Glutamatergic neuron (in vitro differentiated cells): ENCODE measurements at regions not wholly inside any gene's neighbourhood (a gene's known extent, or its start where the extent isn't known, plus 50 kb on each side); places are given as distances from the start of the nearest gene placed in this dataset.

Experiments used
- DNase-seq: peaks from one replicate; pipeline ENCODE4 v3.0.0; 2022
- H3K27ac Mint-ChIP-seq: one replicate; pipeline ENCODE4 v1.8.0; 2020; ENCODE audit warnings: mild to moderate bottlenecking, mixed read lengths, inconsistent platforms; ENCODE audit not compliant: unreplicated experiment
- H3K27me3 Mint-ChIP-seq: one replicate; pipeline ENCODE4 v1.8.0; 2020; ENCODE audit warnings: mild to moderate bottlenecking, moderate library complexity, mixed read lengths, inconsistent platforms; ENCODE audit not compliant: unreplicated experiment
- H3K36me3 Mint-ChIP-seq: one replicate; pipeline ENCODE4 v1.8.0; 2020; ENCODE audit warnings: mild to moderate bottlenecking, mixed read lengths, inconsistent platforms; ENCODE audit not compliant: unreplicated experiment
- H3K4me1 Mint-ChIP-seq: one replicate; pipeline ENCODE4 v1.8.0; 2020; ENCODE audit warnings: mild to moderate bottlenecking, low read depth, mixed read lengths, inconsistent platforms; ENCODE audit not compliant: unreplicated experiment
- H3K4me3 Mint-ChIP-seq: one replicate; pipeline ENCODE4 v1.8.0; 2020; ENCODE audit warnings: mild to moderate bottlenecking, mixed read lengths, inconsistent platforms; ENCODE audit not compliant: unreplicated experiment
- H3K9me3 Mint-ChIP-seq: one replicate; pipeline ENCODE4 v1.8.0; 2020; ENCODE audit warnings: mild to moderate bottlenecking, moderate library complexity, mixed read lengths, inconsistent platforms; ENCODE audit not compliant: unreplicated experiment
- TF ChIP-seq, protein P1 (sequence below): fragments of 200-600 bp; sonication (generic); IDR thresholded peaks from one replicate; pipeline ENCODE4 v1.5.0; 2021; ENCODE audit not compliant: partially characterized antibody, unreplicated experiment

DNA sequence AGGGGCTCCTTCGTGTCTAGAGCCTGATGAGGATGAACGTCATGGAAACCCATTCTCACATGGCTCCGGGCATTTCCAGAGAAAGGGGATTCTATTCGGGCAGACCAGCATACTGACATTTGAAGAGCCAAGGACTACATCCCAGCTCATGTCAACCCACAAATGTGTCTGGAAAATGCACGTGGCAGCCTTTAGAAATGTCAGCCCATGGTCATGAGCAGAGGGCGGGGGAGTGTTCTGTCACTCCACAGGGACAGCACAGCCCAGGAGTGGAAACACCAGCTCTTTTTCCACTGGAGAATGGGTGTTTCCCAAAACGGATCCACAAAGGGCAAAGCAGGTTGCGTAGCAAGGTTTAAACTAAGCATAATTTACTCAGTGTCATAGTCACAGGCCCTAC is 207.0 kb downstream of the BCOR start:
- Mint-ChIP-seq H3K36me3 (no peaks in the 10 kb centered on the region), H3K4me1 (peaks cover 5% of the 10 kb centered on the region), H3K27me3 (peaks cover 3% of the 10 kb centered on the region), H3K9me3 (no peaks in the 10 kb centered on the region), H3K4me3 (no peak overlapping the region), H3K27ac (no peak overlapping the region)
- TF ChIP-seq, protein P1, sequence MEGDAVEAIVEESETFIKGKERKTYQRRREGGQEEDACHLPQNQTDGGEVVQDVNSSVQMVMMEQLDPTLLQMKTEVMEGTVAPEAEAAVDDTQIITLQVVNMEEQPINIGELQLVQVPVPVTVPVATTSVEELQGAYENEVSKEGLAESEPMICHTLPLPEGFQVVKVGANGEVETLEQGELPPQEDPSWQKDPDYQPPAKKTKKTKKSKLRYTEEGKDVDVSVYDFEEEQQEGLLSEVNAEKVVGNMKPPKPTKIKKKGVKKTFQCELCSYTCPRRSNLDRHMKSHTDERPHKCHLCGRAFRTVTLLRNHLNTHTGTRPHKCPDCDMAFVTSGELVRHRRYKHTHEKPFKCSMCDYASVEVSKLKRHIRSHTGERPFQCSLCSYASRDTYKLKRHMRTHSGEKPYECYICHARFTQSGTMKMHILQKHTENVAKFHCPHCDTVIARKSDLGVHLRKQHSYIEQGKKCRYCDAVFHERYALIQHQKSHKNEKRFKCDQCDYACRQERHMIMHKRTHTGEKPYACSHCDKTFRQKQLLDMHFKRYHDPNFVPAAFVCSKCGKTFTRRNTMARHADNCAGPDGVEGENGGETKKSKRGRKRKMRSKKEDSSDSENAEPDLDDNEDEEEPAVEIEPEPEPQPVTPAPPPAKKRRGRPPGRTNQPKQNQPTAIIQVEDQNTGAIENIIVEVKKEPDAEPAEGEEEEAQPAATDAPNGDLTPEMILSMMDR, result no peak
- no peak for DNase-seq

DNA sequence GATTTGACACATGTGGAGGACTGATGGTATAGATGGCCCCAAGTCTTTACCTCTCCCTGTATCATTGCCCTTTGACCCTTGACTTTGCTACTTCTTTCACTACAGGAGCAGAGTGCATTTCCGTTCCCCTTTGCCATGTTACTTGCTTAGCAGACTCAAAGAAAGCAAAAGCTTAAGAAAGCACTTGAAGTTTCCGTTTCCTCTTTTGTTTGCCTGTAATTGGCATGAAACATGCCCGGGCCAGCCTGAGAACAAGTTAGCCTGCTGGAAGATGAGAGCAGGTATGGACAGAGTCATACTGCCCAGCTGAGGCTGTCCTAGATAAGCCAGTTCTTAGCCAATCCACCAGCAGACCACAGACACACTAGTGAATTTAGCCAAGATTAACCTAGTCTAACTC is 206.0 kb downstream of the BCOR start:
- Mint-ChIP-seq H3K27me3 (peaks cover 3% of the 10 kb centered on the region), H3K9me3 (peaks cover 4% of the 10 kb centered on the region), H3K4me3 (no peak overlapping the region), H3K36me3 (no peaks in the 10 kb centered on the region), H3K4me1 (peaks cover 8% of the 10 kb centered on the region), H3K27ac (no peak overlapping the region)
- DNase-seq, result no peak
- TF ChIP-seq, protein P1, result no peak

DNA sequence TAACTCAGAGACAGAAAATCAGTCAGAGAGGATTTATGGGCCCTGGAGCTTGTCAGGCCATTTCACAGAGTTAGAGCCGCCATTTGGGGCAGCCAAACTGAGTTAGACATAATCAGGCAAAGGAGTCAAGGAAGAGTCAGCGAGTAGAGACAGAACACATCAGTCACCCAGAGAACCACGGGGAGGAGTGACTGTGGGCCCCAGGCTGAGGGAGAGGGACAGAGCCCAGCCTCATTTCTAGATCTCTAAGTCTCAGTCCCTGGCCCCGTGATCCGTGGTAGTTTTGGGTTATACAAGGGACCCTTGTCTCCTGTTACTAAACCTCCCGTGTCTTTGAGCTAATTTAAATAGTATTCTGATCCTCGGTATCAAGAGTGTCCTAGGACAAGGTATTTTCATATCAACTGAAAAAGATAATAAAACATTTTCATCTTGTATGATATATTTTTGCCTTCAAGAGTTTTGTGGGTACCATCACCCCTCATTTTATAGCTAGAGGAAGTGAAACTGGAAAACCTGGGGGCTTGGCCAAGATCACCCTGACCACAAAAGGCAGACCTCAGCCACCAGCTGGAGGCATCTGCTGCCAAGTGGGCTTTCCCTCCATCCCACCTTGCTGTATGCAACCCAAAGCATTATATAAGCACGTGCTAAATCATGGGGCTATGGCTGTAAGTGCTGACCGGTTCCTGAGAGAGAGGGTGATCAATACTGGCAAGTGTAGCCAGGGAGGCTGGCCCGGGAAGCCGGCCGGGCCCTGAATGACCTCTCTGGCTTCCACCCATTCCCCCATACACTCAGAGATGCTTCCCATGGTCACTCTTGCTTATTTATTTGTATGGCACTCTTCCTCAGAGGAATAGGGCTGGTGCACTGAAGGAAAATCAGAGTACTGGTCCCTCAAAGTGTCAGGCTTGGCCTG is 204.1 kb downstream of the BCOR start:
- Mint-ChIP-seq H3K27ac (no peak overlapping the region), H3K27me3 (no peaks in the 10 kb centered on the region), H3K4me3 (no peak overlapping the region), H3K4me1 (peaks cover 8% of the 10 kb centered on the region), H3K36me3 (no peaks in the 10 kb centered on the region), H3K9me3 (peaks cover 4% of the 10 kb centered on the region)
- no peak for DNase-seq
- TF ChIP-seq, protein P1, result no peak

DNA sequence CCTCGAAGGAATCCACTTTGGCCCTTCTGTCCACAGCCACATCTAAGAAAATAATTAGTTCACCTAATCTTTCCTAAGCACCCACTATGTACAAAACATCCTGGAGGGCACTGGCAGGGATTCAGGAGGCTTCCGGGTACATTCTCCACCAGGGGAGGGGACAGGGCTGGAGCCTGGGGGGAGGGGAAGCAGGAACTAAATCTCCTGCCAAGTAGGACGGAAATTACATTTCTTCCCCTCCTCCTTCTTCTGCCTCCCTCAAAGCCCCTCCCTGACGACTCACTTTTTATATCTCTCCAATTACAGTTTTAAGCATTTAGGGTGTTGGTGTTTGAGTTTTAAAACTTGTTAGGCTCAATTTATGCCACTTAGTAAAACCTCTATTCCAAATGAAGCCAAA is 203.1 kb downstream of the BCOR start:
- TF ChIP-seq, protein P1, result no peak
- H3K36me3 Mint-ChIP-seq, result no peaks in the 10 kb centered on the region
- no peak overlapping the region for H3K27ac Mint-ChIP-seq
- peaks cover 4% of the 10 kb centered on the region for H3K9me3 Mint-ChIP-seq
- H3K27me3 Mint-ChIP-seq, result no peaks in the 10 kb centered on the region
- no peak overlapping the region for H3K4me3 Mint-ChIP-seq
- peaks cover 8% of the 10 kb centered on the region for H3K4me1 Mint-ChIP-seq
- no peak for DNase-seq

DNA sequence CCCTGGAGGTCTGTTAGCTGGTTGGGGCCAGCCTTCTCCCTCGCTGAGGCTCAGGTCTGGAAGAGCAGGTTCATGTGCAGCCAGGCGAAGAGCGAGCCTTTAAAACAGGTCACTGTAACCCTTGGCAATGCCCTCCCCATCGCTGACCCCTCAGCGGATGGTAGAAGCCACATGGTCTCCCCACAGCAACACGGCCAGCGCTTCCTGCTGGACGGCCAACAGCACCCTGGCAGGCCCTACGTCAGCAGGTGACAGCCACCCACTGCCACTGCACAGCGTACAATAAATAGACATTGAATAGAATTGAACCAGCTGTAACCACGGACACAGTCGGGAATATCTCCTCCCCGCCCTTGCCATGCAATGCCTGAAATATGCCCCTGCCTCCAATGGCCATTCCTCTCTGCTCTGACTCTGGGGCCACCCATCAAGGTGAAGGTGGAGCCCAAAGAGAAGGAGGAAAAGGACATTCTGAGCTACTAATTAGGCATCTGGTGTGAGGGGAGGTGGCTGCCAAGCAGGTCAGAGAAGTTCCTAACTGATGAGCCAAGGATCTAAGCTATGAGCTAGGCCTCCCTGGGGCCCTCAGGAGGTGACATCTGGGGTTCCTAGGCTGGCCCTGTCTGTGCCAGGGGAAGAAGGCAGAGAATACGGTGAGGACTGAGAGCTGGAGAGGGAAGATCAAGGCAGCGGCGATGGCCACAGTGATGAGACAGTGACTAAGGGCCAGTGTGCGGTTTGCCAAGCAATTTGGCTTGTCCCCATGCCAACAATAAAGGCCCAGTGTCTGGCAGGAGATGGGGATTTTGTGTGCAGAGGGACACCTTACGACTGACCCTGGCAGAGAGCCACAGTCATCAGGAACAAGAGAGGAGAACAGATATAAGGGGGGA is 202.3 kb downstream of the BCOR start:
- DNase-seq, result no peak
- Mint-ChIP-seq H3K27ac (no peak overlapping the region), H3K27me3 (no peaks in the 10 kb centered on the region), H3K4me3 (no peak overlapping the region), H3K36me3 (no peaks in the 10 kb centered on the region), H3K9me3 (peaks cover 4% of the 10 kb centered on the region), H3K4me1 (peaks cover 10% of the 10 kb centered on the region)
- TF ChIP-seq, protein P1, result no peak
